WTC11 (cell line): ENCODE measurements at regions not wholly inside any gene's neighbourhood (a gene's known extent, or its start where the extent isn't known, plus 50 kb on each side); places are given as distances from the start of the nearest gene placed in this dataset.
"Not testable (repeated sequence)": the region's sequence is repeated elsewhere in the genome, so short reads cannot be mapped to it uniquely, and the experiment has no call there.

Experiments used
- CBFB ChIP-seq: sonication (generic); formaldehyde crosslinking; IDR thresholded peaks from 2 replicates; pipeline ENCODE4 v1.8.1; 2022; ENCODE audit warnings: mild to moderate bottlenecking, low read depth, missing genetic modification reagents
- CREB1 ChIP-seq: sonication (generic); formaldehyde crosslinking; IDR thresholded peaks from 2 replicates; pipeline ENCODE4 v1.8.0; 2023; ENCODE audit warnings: mild to moderate bottlenecking, missing genetic modification reagents
- CTCF ChIP-seq: fragments of 200-600 bp; IDR thresholded peaks from 2 replicates; pipeline ENCODE4 v1.8.0; 2022; ENCODE audit warnings: antibody characterized with exemption
- E2F5 ChIP-seq: sonication (generic); formaldehyde crosslinking; IDR thresholded peaks from 2 replicates; pipeline ENCODE4 v1.8.1; 2022; ENCODE audit warnings: mild to moderate bottlenecking, moderate library complexity, missing genetic modification reagents
- ELF4 ChIP-seq: sonication (generic); formaldehyde crosslinking; IDR thresholded peaks from 2 replicates; pipeline ENCODE4 v1.8.1; 2022; ENCODE audit warnings: low read depth, mild to moderate bottlenecking, moderate library complexity, missing genetic modification reagents
- FOXP4 ChIP-seq: sonication (generic); formaldehyde crosslinking; IDR thresholded peaks from 2 replicates; pipeline ENCODE4 v1.8.0; 2022; ENCODE audit warnings: mild to moderate bottlenecking, missing genetic modification reagents
- TCF7 ChIP-seq: sonication (generic); formaldehyde crosslinking; IDR thresholded peaks from 2 replicates; pipeline ENCODE4 v1.8.0; 2022; ENCODE audit warnings: mild to moderate bottlenecking, low read depth, missing genetic modification reagents, moderate library complexity
- TEAD4 ChIP-seq: sonication (generic); formaldehyde crosslinking; IDR thresholded peaks from 2 replicates; pipeline ENCODE4 v1.8.0; 2022; ENCODE audit warnings: mild to moderate bottlenecking, missing genetic modification reagents
- USF2 ChIP-seq: sonication (generic); formaldehyde crosslinking; IDR thresholded peaks from 2 replicates; pipeline ENCODE4 v1.8.1; 2023; ENCODE audit warnings: mild to moderate bottlenecking, missing genetic modification reagents, moderate library complexity

GRCh38 chr1:228892200-228892599 lies 156.9 kb downstream of the RHOU start:
- not testable (repeated sequence) for TF ChIP-seq TCF7 (CRISPR knock-in tag); E2F5 (CRISPR knock-in tag); CREB1 (CRISPR knock-in tag); CTCF; FOXP4 (CRISPR knock-in tag); USF2 (CRISPR knock-in tag); TEAD4 (CRISPR knock-in tag); ELF4 (CRISPR knock-in tag); CBFB (CRISPR knock-in tag)
